ENCODE measurements at regions not wholly inside any gene's neighbourhood (a gene's known extent, or its start where the extent isn't known, plus 50 kb on each side); places are given as distances from the start of the nearest gene placed in this dataset.

DNA sequence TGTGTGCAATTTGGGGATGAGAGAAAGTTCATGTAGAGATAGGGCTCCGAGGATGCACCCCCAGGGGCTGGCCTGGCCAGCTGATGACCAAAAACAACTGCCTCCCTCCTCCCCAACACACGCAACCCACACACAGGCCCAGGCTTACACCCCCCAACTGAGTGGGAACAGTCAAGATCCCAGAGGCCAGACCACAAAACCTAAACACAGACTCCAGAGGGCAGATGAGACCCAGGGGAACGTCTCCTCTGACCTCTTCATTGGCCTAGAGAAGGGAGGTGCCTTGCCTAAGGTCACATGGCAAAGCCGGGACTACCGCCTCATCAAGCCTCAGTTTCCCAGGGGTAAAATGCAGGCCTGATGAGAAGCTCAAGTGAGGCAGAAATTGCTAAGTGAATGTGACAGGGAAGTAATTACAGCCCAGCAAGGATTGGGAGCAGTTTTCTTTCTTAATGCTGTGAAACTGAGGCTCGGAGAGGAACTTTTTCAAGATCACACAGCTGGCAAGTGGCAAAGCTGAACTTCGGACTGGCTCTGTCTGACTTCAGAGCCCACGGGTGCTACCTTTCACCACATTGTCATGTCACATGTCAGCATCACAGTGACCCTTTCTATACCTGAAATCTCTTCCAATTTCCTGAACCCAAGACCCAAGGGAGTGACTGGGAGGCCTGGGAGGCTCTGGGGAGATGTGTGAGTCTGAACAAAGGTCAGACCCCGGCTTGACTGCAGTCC is 69.9 kb upstream of the WNT11 start:
- no peak for DNase-seq

- no peak for DNase-seq
These were observed 69.1 kb upstream of the WNT11 start for GRCh38 chr11:76275446-76275845.

DNA sequence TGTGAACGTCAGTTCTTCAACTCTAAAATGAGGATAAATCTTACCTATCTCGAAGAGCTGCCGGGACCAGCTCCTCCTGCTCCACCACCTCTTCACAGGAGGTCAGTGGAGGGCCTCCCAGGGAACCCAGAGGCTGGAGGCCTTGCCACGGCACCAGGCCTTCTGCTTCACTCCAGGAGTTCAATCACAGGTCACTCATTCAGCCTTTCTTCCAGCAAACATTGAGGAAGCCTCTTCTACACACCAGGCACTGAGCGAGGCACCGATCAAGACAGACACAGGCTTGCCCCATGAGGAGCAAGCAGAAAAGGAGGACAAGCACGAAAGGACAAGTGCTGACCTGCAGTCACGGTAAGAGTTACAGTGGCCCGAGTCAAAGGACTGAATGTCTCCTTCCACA is 64.8 kb upstream of the WNT11 start:
- DNase-seq, result no peak

GRCh38 chr11:76270389-76270788 is 64.1 kb upstream of the WNT11 start:
- no peak for DNase-seq

- DNase-seq, result no peak
These were observed 63.5 kb upstream of the WNT11 start for GRCh38 chr11:76269661-76270261.

DNA sequence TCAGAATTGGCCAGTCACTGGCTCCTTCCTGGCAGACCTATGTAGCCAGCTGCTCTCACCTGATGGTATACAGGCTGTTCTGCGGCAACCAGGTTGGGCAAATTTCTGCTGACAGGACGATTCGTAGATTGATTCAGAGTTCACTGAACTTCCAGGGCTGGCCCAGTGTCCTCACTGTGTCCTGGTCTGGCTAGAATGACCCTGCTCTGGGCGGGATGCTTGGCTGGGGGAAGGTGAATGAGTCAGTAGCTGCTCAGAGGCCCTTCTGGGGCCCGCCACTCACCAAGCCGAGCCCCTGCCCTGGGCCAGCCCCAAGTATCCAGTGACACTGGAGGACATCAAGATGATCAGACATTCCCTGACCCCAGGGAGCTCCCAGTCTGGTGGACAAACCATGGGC is 62.9 kb upstream of the WNT11 start:
- no peak for DNase-seq

GRCh38 chr11:76268498-76268897 is 62.2 kb upstream of the WNT11 start:
- no peak for DNase-seq

DNA sequence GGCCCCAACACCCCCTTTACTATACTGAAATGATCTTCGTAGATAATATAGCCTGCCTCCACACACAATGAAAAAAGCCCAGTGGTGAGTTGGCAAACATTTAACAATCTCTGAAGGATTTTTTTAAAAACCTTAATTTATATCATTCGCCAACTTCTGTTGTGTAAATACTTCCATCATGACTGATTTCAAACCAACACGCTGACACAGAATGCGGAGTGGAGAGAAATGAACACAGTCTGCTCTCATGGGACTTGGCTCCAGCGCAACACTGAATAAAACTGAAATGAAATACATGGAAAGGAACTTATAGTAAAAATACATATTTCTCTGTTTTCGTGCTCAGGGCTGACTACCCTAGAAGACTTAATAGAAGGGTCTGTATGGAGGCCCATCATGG is 61.3 kb upstream of the WNT11 start:
- DNase-seq, result no peak

GRCh38 chr11:76266286-76267100 is 60.2 kb upstream of the WNT11 start:
- no peak for DNase-seq

- no peak for DNase-seq
These were observed 59.5 kb upstream of the WNT11 start for GRCh38 chr11:76265771-76266241.

- DNase-seq, result no peak
These were observed 57.4 kb upstream of the WNT11 start for GRCh38 chr11:76263657-76264056.

GRCh38 chr11:76263166-76263565 is 56.9 kb upstream of the WNT11 start:
- no peak for DNase-seq

- DNase-seq, result no peak
These were observed 54.1 kb upstream of the WNT11 start for GRCh38 chr11:76260296-76260925.

- no peak for DNase-seq
These were observed 53.1 kb upstream of the WNT11 start for GRCh38 chr11:76259299-76259908.

GRCh38 chr11:76257074-76257719 is 50.9 kb upstream of the WNT11 start:
- no peak for DNase-seq

DNA sequence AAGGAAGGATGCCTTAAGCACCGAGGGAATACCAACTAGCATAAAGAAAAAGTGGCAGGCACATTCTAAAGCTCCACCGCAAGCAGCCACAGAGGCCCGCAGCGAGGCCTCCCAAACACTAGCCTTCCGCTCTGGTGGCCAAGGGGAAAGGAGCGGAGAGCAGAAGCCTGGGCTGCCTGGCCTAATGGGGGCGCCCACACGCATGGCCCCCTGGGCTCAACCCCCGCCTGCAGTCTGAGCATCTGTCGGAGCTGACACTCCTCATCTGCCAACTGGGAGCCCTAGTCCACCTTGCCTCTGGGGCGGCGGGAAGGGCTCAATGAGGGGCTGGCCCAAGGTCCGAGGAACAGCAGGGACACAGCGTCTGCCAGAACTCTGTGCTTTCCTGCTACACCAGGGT is 50.1 kb upstream of the WNT11 start:
- no peak for DNase-seq
